CD14-positive monocyte (primary cell): ENCODE measurements at regions not wholly inside any gene's neighbourhood (a gene's known extent, or its start where the extent isn't known, plus 50 kb on each side); places are given as distances from the start of the nearest gene placed in this dataset.

Experiments
- DNase-seq, 3 donors: peaks; one replicate each; pipeline ENCODE4 v3.0.0-alpha.2; 2011 to 2022
- H2AFZ ChIP-seq: 2 replicates; pipeline ENCODE4 v1.6.0; 2012; ENCODE audit warnings: mild to moderate bottlenecking, low read depth, low read length, inconsistent platforms; ENCODE audit not compliant: insufficient read depth, poor library complexity, severe bottlenecking
- H3K27ac ChIP-seq, 2 donors: 1 replicate in 1 of 2; 2 replicates in 1 of 2; pipeline ENCODE4 v1.5.1; 2012 to 2013; ENCODE audit warnings: low read length in 2 of 2, control low read depth in 1 of 2, inconsistent platforms in 1 of 2, low read depth in 1 of 2, mild to moderate bottlenecking in 1 of 2
- H3K27me3 ChIP-seq, 2 donors: one replicate each; pipeline versions ENCODE4 v1.6.0 to v1.6.1; 2011 to 2013; ENCODE audit warnings: low read length in 2 of 2; ENCODE audit not compliant: control insufficient read depth in 2 of 2, insufficient read depth in 2 of 2
- H3K36me3 ChIP-seq, 2 donors: replicated peaks in 1 of 2; 1 replicate in 1 of 2; 2 replicates in 1 of 2; pipeline versions ENCODE4 v1.5.1 to v1.6.1; 2012 to 2013; ENCODE audit warnings: low read length in 2 of 2, control low read depth in 1 of 2, inconsistent platforms in 1 of 2, mild to moderate bottlenecking in 1 of 2; ENCODE audit not compliant: insufficient read depth in 2 of 2, control insufficient read depth in 1 of 2
- H3K4me1 ChIP-seq, 2 donors: 1 replicate in 1 of 2; 2 replicates in 1 of 2; pipeline versions ENCODE4 v1.5.1 to v1.6.1; 2012 to 2013; ENCODE audit warnings: low read length in 2 of 2, control low read depth in 1 of 2, inconsistent platforms in 1 of 2, mild to moderate bottlenecking in 1 of 2, moderate library complexity in 1 of 2; ENCODE audit not compliant: insufficient read depth in 2 of 2, control insufficient read depth in 1 of 2
- H3K4me2 ChIP-seq: replicated peaks from 2 replicates; pipeline ENCODE3; 2012; ENCODE audit warnings: low read length, moderate library complexity, mild to moderate bottlenecking; ENCODE audit not compliant: poor library complexity, severe bottlenecking; ENCODE audit errors: extremely low read depth
- H3K4me3 ChIP-seq, 3 experiments: fragments of 200-600 bp in 1 of 3; sonication (generic) in 1 of 3; replicated peaks in 1 of 3; 1 replicate in 2 of 3; 2 replicates in 1 of 3; pipeline ENCODE4 v1.5.1; 2011 to 2013; ENCODE audit warnings: low read length in 3 of 3, mild to moderate bottlenecking in 3 of 3, control low read depth in 2 of 3, low read depth in 2 of 3, inconsistent platforms in 1 of 3, moderate library complexity in 1 of 3
- H3K79me2 ChIP-seq: 2 replicates; pipeline ENCODE4 v1.6.0; 2012; ENCODE audit warnings: mild to moderate bottlenecking, control low read depth, inconsistent platforms, low read length, moderate library complexity; ENCODE audit not compliant: insufficient read depth
- H3K9ac ChIP-seq: 2 replicates; pipeline ENCODE4 v1.6.0; 2017; ENCODE audit warnings: low read length, mild to moderate bottlenecking; ENCODE audit not compliant: insufficient read depth, poor library complexity, severe bottlenecking
- H3K9me3 ChIP-seq, 2 donors: replicated peaks in 1 of 2; 1 replicate in 1 of 2; 2 replicates in 1 of 2; pipeline versions ENCODE4 v1.5.1 to v1.6.1; 2012 to 2013; ENCODE audit warnings: low read length in 2 of 2, control low read depth in 1 of 2; ENCODE audit not compliant: control insufficient read depth in 1 of 2, insufficient read depth in 1 of 2
- H4K20me1 ChIP-seq: 2 replicates; pipeline ENCODE4 v1.6.0; 2012; ENCODE audit warnings: mild to moderate bottlenecking, low read length, control low read depth, moderate library complexity; ENCODE audit not compliant: insufficient read depth
- H3K27ac Mint-ChIP-seq, 7 donors: one replicate each; pipeline ENCODE4 v1.8.0; 2020; ENCODE audit warnings: mild to moderate bottlenecking in 7 of 7, mixed read lengths in 7 of 7, moderate library complexity in 6 of 7, inconsistent platforms in 2 of 7
- H3K27me3 Mint-ChIP-seq, 3 donors: one replicate each; pipeline ENCODE4 v1.8.0; 2021 to 2022; ENCODE audit warnings: low read depth in 3 of 3, mild to moderate bottlenecking in 3 of 3, mixed read lengths in 3 of 3, moderate library complexity in 3 of 3, inconsistent platforms in 1 of 3
- H3K36me3 Mint-ChIP-seq, 2 donors: one replicate each; pipeline ENCODE4 v1.8.0; 2020; ENCODE audit warnings: mixed read lengths in 2 of 2, inconsistent platforms in 1 of 2, mild to moderate bottlenecking in 1 of 2
- H3K4me1 Mint-ChIP-seq: one replicate; pipeline ENCODE4 v1.8.0; 2020; ENCODE audit warnings: mild to moderate bottlenecking, mixed read lengths
- H3K4me3 Mint-ChIP-seq, 2 donors: one replicate each; pipeline ENCODE4 v1.8.0; 2020; ENCODE audit warnings: mild to moderate bottlenecking in 2 of 2, mixed read lengths in 2 of 2, moderate library complexity in 1 of 2
- H3K9me3 Mint-ChIP-seq, 7 donors: one replicate each; pipeline ENCODE4 v1.8.0; 2020 to 2022; ENCODE audit warnings: mixed read lengths in 7 of 7, mild to moderate bottlenecking in 6 of 7, moderate library complexity in 6 of 7, inconsistent platforms in 2 of 7
- CTCF ChIP-seq: fragments of 200-600 bp; IDR thresholded peaks from one replicate; pipeline ENCODE4 v1.8.0; 2022; ENCODE audit warnings: antibody characterized with exemption, mild to moderate bottlenecking
- WGBS: methylation state at CpG from one replicate; pipeline ENCODE4 v1.1.5; 2013; ENCODE audit warnings: missing lambda C conversion rate; ENCODE audit not compliant: insufficient coverage; 5-methylcytosine and 5-hydroxymethylcytosine counted together
- intact Hi-C, 2 donors: fragments of 100-400 bp; cut with micrococcal nuclease; formaldehyde crosslinking; loops; one replicate each; pipeline versions ENCODE4 v1.15.0 to v1.15.1; 2023

- Histone ChIP-seq H3K9me3 (no peaks in the 10 kb centered on the region), H3K36me3 (peaks cover 0 to 15% of the 10 kb centered on the region in 2 donors), H4K20me1 (no peaks in the 10 kb centered on the region), H3K9ac (no peak overlapping the region), H3K79me2 (no peaks in the 10 kb centered on the region), H3K27ac (no peak overlapping the region), H3K4me3 (no peak overlapping the region), H3K4me1 (no peaks in the 10 kb centered on the region), H3K4me2 (no peak overlapping the region), H3K27me3 (no peaks in the 10 kb centered on the region), H2AFZ (no peak overlapping the region)
- WGBS, result 57% methylated on average over 2 of the region's 2 CpGs
- Mint-ChIP-seq H3K9me3 (no peaks in the 10 kb centered on the region), H3K27ac (no peak overlapping the region), H3K36me3 (no peaks in the 10 kb centered on the region), H3K27me3 (no peaks in the 10 kb centered on the region), H3K4me3 (no peak overlapping the region), H3K4me1 (peaks cover 3% of the 10 kb centered on the region)
- intact Hi-C loops, result no loop called here
- DNase-seq, result no peak
- TF ChIP-seq CTCF, result no peak
Observed at GRCh38 chr9:715300-715699, 126.2 kb upstream of the DMRT1 start.

- no peaks in the 10 kb centered on the region for H3K9me3 ChIP-seq
- no peak overlapping the region for H3K9ac ChIP-seq
- no peak overlapping the region for H3K4me3 Mint-ChIP-seq
- no peak overlapping the region for H3K4me2 ChIP-seq
- peaks cover 3% of the 10 kb centered on the region for H3K4me1 Mint-ChIP-seq
- no peaks in the 10 kb centered on the region for H3K4me1 ChIP-seq
- H3K4me3 ChIP-seq, result no peak overlapping the region
- H3K79me2 ChIP-seq, result no peaks in the 10 kb centered on the region
- intact Hi-C loops, result no loop called here
- no peaks in the 10 kb centered on the region for H3K27me3 Mint-ChIP-seq
- 100% methylated on average over 1 of the region's 3 CpGs for WGBS
- H4K20me1 ChIP-seq, result no peaks in the 10 kb centered on the region
- no peak for DNase-seq
- no peak overlapping the region for H3K27ac ChIP-seq
- no peaks in the 10 kb centered on the region for H3K9me3 Mint-ChIP-seq
- no peak for TF ChIP-seq CTCF
- no peaks in the 10 kb centered on the region for H3K36me3 Mint-ChIP-seq
- H3K36me3 ChIP-seq, result peaks cover 0 to 15% of the 10 kb centered on the region in 2 donors
- no peak overlapping the region for H2AFZ ChIP-seq
- no peak overlapping the region for H3K27ac Mint-ChIP-seq
- no peaks in the 10 kb centered on the region for H3K27me3 ChIP-seq
Observed at GRCh38 chr9:715743-716400, 125.6 kb upstream of the DMRT1 start.
